CD1c-positive myeloid dendritic cell (primary cell): ENCODE measurements at regions not wholly inside any gene's neighbourhood (a gene's known extent, or its start where the extent isn't known, plus 50 kb on each side); places are given as distances from the start of the nearest gene placed in this dataset.

Experiments used
- DNase-seq: peaks from one replicate; pipeline ENCODE4 v3.0.0-alpha.2; 2016; ENCODE audit errors: extremely low spot score

- DNase-seq = peak; percentile 9
These were observed 68.7 kb upstream of the RNF7 start for GRCh38 chr3:141669434-141669833.

GRCh38 chr3:141677701-141678100 lies 60.4 kb upstream of the RNF7 start:
- peak; percentile 35 for DNase-seq

- DNase-seq = no peak
These were observed 57.3 kb upstream of the RNF7 start for GRCh38 chr3:141680620-141681389.

- no peak for DNase-seq
These were observed 56.7 kb upstream of the RNF7 start for GRCh38 chr3:141681390-141681780.

- no peak for DNase-seq
These were observed 56.1 kb upstream of the RNF7 start for GRCh38 chr3:141682007-141682406.

- DNase-seq = no peak
These were observed 55.2 kb upstream of the RNF7 start for GRCh38 chr3:141682921-141683320.

GRCh38 chr3:141684758-141685157 lies 53.3 kb upstream of the RNF7 start:
- DNase-seq = no peak

- peak; percentile 53 for DNase-seq
These were observed 51.4 kb upstream of the RNF7 start for GRCh38 chr3:141686466-141687291.
